ENCODE measurements at regions not wholly inside any gene's neighbourhood (a gene's known extent, or its start where the extent isn't known, plus 50 kb on each side); places are given as distances from the start of the nearest gene placed in this dataset.

- H4K20me1 ChIP-seq (ENCODE audit: insufficient read depth, poor library complexity, severe bottlenecking): no peaks in the 10 kb centered on the region
- no peaks in the 10 kb centered on the region for H3K4me1 ChIP-seq (ENCODE audit: insufficient read depth)
- H3K36me3 ChIP-seq (replicated peaks; ENCODE audit: insufficient read depth, low read depth): no peaks in the 10 kb centered on the region
- H3K27me3 ChIP-seq: peaks cover 3% of the 10 kb centered on the region
- no peak for DNase-seq (ENCODE audit: low spot score)
- no peaks in the 10 kb centered on the region for H3K9me2 ChIP-seq (replicated peaks; ENCODE audit: insufficient read depth)
- TF ChIP-seq EZH2 (IDR thresholded peaks at IDR 0.05; ENCODE audit: borderline replicate concordance) (no peak), EZH2phosphoT487 (IDR thresholded peaks at IDR 0.05; ENCODE audit: low read depth, severe bottlenecking, unreplicated experiment) (no peak), CTCF (IDR thresholded peaks at IDR 0.05; ENCODE audit: poor library complexity) (no peak)
- H3K4me3 ChIP-seq: no peak overlapping the region
- WGBS (ENCODE audit: low lambda C conversion rate, missing lambda C conversion rate): 84% methylated on average over 2 of the region's 2 CpGs
- H2AFZ ChIP-seq: no peak overlapping the region
- no peak overlapping the region for H3K27ac ChIP-seq
- H3K4me2 ChIP-seq: no peak overlapping the region
- no peaks in the 10 kb centered on the region for H3K9me3 ChIP-seq (ENCODE audit: low read depth)
- no peaks in the 10 kb centered on the region for H3K79me2 ChIP-seq
These were observed 81.6 kb upstream of the HS3ST2 start for GRCh38 chr16:22732400-22732799.

- DNase-seq (ENCODE audit: low spot score): no peak
- Histone ChIP-seq H3K27me3 (no peaks in the 10 kb centered on the region), H3K4me2 (no peak overlapping the region), H2AFZ (no peak overlapping the region), H3K4me3 (no peak overlapping the region), H3K27ac (no peak overlapping the region), H3K9me2 (replicated peaks; ENCODE audit: insufficient read depth) (no peaks in the 10 kb centered on the region), H3K79me2 (no peaks in the 10 kb centered on the region), H3K9me3 (ENCODE audit: low read depth) (no peaks in the 10 kb centered on the region), H4K20me1 (ENCODE audit: insufficient read depth, poor library complexity, severe bottlenecking) (no peaks in the 10 kb centered on the region), H3K4me1 (ENCODE audit: insufficient read depth) (no peaks in the 10 kb centered on the region), H3K36me3 (replicated peaks; ENCODE audit: insufficient read depth, low read depth) (no peaks in the 10 kb centered on the region)
- 78% methylated on average over 4 of the region's 4 CpGs for whole genome bisulfite sequencing (ENCODE audit: low lambda C conversion rate, missing lambda C conversion rate)
- TF ChIP-seq EZH2phosphoT487 (IDR thresholded peaks at IDR 0.05; ENCODE audit: low read depth, severe bottlenecking, unreplicated experiment) (no peak), EZH2 (IDR thresholded peaks at IDR 0.05; ENCODE audit: borderline replicate concordance) (no peak)
These were observed 81.0 kb upstream of the HS3ST2 start for GRCh38 chr16:22732959-22733358.

GRCh38 chr16:22734368-22734767 is 79.6 kb upstream of the HS3ST2 start:
- H3K4me1 ChIP-seq (ENCODE audit: insufficient read depth): no peaks in the 10 kb centered on the region
- no peaks in the 10 kb centered on the region for H3K9me3 ChIP-seq (ENCODE audit: low read depth)
- no peaks in the 10 kb centered on the region for H4K20me1 ChIP-seq (ENCODE audit: insufficient read depth, poor library complexity, severe bottlenecking)
- WGBS (ENCODE audit: low lambda C conversion rate, missing lambda C conversion rate): 57% methylated on average over 12 of the region's 12 CpGs
- no peaks in the 10 kb centered on the region for H3K27me3 ChIP-seq
- H3K27ac ChIP-seq: no peak overlapping the region
- DNase-seq (ENCODE audit: low spot score): no peak
- TF ChIP-seq EZH2 (IDR thresholded peaks at IDR 0.05; ENCODE audit: borderline replicate concordance) (no peak), CTCF (IDR thresholded peaks at IDR 0.05; ENCODE audit: poor library complexity) (no peak), EZH2phosphoT487 (IDR thresholded peaks at IDR 0.05; ENCODE audit: low read depth, severe bottlenecking, unreplicated experiment) (no peak)
- no peaks in the 10 kb centered on the region for H3K9me2 ChIP-seq (replicated peaks; ENCODE audit: insufficient read depth)
- H3K4me3 ChIP-seq: no peak overlapping the region
- H3K4me2 ChIP-seq: no peak overlapping the region
- no peak overlapping the region for H2AFZ ChIP-seq
- no peaks in the 10 kb centered on the region for H3K79me2 ChIP-seq
- H3K36me3 ChIP-seq (replicated peaks; ENCODE audit: insufficient read depth, low read depth): no peaks in the 10 kb centered on the region

GRCh38 chr16:22736791-22737190 is 77.2 kb upstream of the HS3ST2 start:
- Histone ChIP-seq H2AFZ (no peak overlapping the region), H3K27ac (no peak overlapping the region), H3K4me2 (no peak overlapping the region), H3K36me3 (replicated peaks; ENCODE audit: insufficient read depth, low read depth) (no peaks in the 10 kb centered on the region), H4K20me1 (ENCODE audit: insufficient read depth, poor library complexity, severe bottlenecking) (no peaks in the 10 kb centered on the region), H3K9me3 (ENCODE audit: low read depth) (no peaks in the 10 kb centered on the region), H3K27me3 (no peaks in the 10 kb centered on the region), H3K79me2 (no peaks in the 10 kb centered on the region), H3K4me3 (no peak overlapping the region), H3K4me1 (ENCODE audit: insufficient read depth) (no peaks in the 10 kb centered on the region), H3K9me2 (replicated peaks; ENCODE audit: insufficient read depth) (no peaks in the 10 kb centered on the region)
- WGBS (ENCODE audit: low lambda C conversion rate, missing lambda C conversion rate): 74% methylated on average over 1 of the region's 1 CpG
- no peak for DNase-seq (ENCODE audit: low spot score)
- no peak for TF ChIP-seq EZH2 (IDR thresholded peaks at IDR 0.05; ENCODE audit: borderline replicate concordance)
- TF ChIP-seq EZH2phosphoT487 (IDR thresholded peaks at IDR 0.05; ENCODE audit: low read depth, severe bottlenecking, unreplicated experiment): no peak
- TF ChIP-seq CTCF (IDR thresholded peaks at IDR 0.05; ENCODE audit: poor library complexity): no peak

All from hepatocyte (in vitro differentiated cells).